Chondrocyte (in vitro differentiated cells): ENCODE measurements at regions not wholly inside any gene's neighbourhood (a gene's known extent, or its start where the extent isn't known, plus 50 kb on each side); places are given as distances from the start of the nearest gene placed in this dataset.
A peak's percentile ranks its signal among the peaks of the same experiment; 100 is the strongest.

Experiments used
- DNase-seq: peaks from one replicate; pipeline ENCODE4 v3.0.0; 2021; ENCODE audit warnings: mixed read lengths, low spot score
- H3K27ac Mint-ChIP-seq: one replicate; pipeline ENCODE4 v1.8.0; 2021; ENCODE audit warnings: mild to moderate bottlenecking, moderate library complexity, mixed read lengths; ENCODE audit not compliant: unreplicated experiment
- H3K27me3 Mint-ChIP-seq: 2 replicates; pipeline ENCODE4 v1.8.0; 2021; ENCODE audit warnings: low read depth, mixed read lengths
- H3K36me3 Mint-ChIP-seq: 2 replicates; pipeline ENCODE4 v1.8.0; 2021; ENCODE audit warnings: low read depth, mixed read lengths
- H3K4me1 Mint-ChIP-seq: 2 replicates; pipeline ENCODE4 v1.8.0; 2021; ENCODE audit warnings: low read depth, mild to moderate bottlenecking, mixed read lengths
- H3K4me3 Mint-ChIP-seq: one replicate; pipeline ENCODE4 v1.8.0; 2021; ENCODE audit warnings: mild to moderate bottlenecking, moderate library complexity, mixed read lengths; ENCODE audit not compliant: unreplicated experiment
- H3K9me3 Mint-ChIP-seq: 2 replicates; pipeline ENCODE4 v1.8.0; 2021; ENCODE audit warnings: low read depth, mixed read lengths
- CTCF ChIP-seq: fragments of 200-600 bp; sonication (generic); IDR thresholded peaks from 2 replicates; pipeline ENCODE4 v1.5.0; 2021; ENCODE audit warnings: antibody characterized with exemption, mild to moderate bottlenecking, moderate library complexity

- no peaks in the 10 kb centered on the region for H3K9me3 Mint-ChIP-seq
- no peak overlapping the region for H3K27ac Mint-ChIP-seq
- DNase-seq: no peak
- no peaks in the 10 kb centered on the region for H3K27me3 Mint-ChIP-seq
- H3K4me1 Mint-ChIP-seq: peaks cover 19% of the 10 kb centered on the region
- no peak for TF ChIP-seq CTCF
- H3K4me3 Mint-ChIP-seq: no peak overlapping the region
- H3K36me3 Mint-ChIP-seq: no peaks in the 10 kb centered on the region
Observed at GRCh38 chr13:28560612-28561011, 65.7 kb upstream of the FLT1 start.

DNA sequence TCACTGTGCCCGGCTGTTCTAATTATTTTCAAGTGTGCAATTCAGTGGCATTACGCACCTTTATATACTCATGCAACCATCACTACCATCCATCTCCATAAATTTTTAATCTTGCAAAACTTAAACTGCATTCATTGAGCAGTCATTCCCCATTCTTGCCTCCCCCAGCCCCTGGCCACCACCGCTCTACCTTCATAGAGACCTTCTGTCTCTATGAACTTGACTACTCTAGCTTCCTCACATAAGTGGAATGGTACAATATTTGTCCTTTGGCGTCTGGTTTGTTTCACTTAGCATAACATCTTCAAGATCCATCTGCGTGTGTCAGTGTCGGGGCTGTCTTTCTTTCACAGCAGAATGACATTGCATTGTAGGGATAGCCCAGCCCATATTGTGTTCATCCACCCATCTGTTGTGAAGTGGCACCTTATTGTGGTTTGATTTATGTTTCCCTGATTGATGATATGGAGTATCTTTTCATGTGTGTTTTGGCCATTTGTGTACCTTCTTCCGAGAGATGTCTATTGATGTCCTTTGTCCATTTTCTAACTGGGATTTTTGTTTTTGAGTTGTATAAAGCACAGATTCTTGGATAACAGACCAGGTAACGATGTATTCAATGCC is 64.8 kb upstream of the FLT1 start:
- Mint-ChIP-seq H3K4me3 (no peak overlapping the region), H3K4me1 (peaks cover 19% of the 10 kb centered on the region), H3K27me3 (no peaks in the 10 kb centered on the region), H3K9me3 (no peaks in the 10 kb centered on the region), H3K27ac (no peak overlapping the region), H3K36me3 (no peaks in the 10 kb centered on the region)
- no peak for TF ChIP-seq CTCF
- no peak for DNase-seq

DNA sequence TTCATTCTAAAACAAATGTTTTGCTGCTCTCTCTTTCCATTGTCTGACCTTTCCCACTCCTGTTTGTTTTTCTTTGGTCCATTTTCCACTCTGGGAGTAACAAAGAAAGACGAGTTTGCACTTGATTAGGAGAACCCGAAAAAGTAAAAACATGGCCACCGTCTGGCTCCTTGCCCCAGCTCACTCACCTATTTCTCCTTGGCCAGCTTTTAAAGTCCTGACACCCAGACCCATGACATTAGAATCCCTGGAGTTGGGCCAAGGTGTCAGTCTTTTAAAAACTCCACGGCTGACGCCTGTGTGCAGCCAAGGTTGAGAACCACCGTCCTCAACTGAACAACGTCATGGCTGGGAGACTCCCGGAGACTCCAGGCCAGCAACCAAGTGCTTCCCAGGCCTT is 63.6 kb upstream of the FLT1 start:
- Mint-ChIP-seq H3K27me3 (no peaks in the 10 kb centered on the region), H3K4me3 (peak overlapping the region; percentile 41), H3K27ac (peak overlapping the region; percentile 93), H3K36me3 (no peaks in the 10 kb centered on the region), H3K9me3 (no peaks in the 10 kb centered on the region), H3K4me1 (peaks cover 19% of the 10 kb centered on the region)
- TF ChIP-seq CTCF: no peak
- DNase-seq: no peak

GRCh38 chr13:28557725-28558520 is 63.0 kb upstream of the FLT1 start:
- Mint-ChIP-seq H3K27me3 (no peaks in the 10 kb centered on the region), H3K9me3 (no peaks in the 10 kb centered on the region), H3K27ac (peak overlapping the region; percentile 93), H3K4me3 (peak overlapping the region; percentile 41), H3K36me3 (no peaks in the 10 kb centered on the region), H3K4me1 (peaks cover 19% of the 10 kb centered on the region)
- DNase-seq: no peak
- no peak for TF ChIP-seq CTCF

GRCh38 chr13:28555096-28555495 is 60.2 kb upstream of the FLT1 start:
- no peak overlapping the region for H3K4me3 Mint-ChIP-seq
- H3K27me3 Mint-ChIP-seq: no peaks in the 10 kb centered on the region
- H3K4me1 Mint-ChIP-seq: peaks cover 19% of the 10 kb centered on the region
- no peak for DNase-seq
- no peaks in the 10 kb centered on the region for H3K36me3 Mint-ChIP-seq
- H3K27ac Mint-ChIP-seq: no peak overlapping the region
- no peak for TF ChIP-seq CTCF
- H3K9me3 Mint-ChIP-seq: no peaks in the 10 kb centered on the region
